ENCODE measurements at regions not wholly inside any gene's neighbourhood (a gene's known extent, or its start where the extent isn't known, plus 50 kb on each side); places are given as distances from the start of the nearest gene placed in this dataset.

GRCh38 chr13:63336549-63336948 is 1920.9 kb upstream of the PCDH20 start:
- TF ChIP-seq CTCF (IDR thresholded peaks at IDR 0.05; ENCODE audit: low read length) (no peak), EZH2phosphoT487 (IDR thresholded peaks at IDR 0.05; ENCODE audit: low read length) (no peak), EZH2 (optimal IDR thresholded peaks at IDR 0.05; ENCODE audit: low read depth, low read length) (no peak)

Data from MM.1S (cell line).